ENCODE measurements at regions not wholly inside any gene's neighbourhood (a gene's known extent, or its start where the extent isn't known, plus 50 kb on each side); places are given as distances from the start of the nearest gene placed in this dataset.

- Histone ChIP-seq H3K9me3 (ENCODE audit: control insufficient read depth in 1 of 2, insufficient read depth in 1 of 2, low read depth in 1 of 2, low read length in 2 of 2) (no peaks in the 10 kb centered on the region), H3K4me1 (ENCODE audit: control insufficient read depth in 1 of 2, insufficient read depth in 2 of 2, low read length in 2 of 2) (no peaks in the 10 kb centered on the region), H4K20me1 (ENCODE audit: insufficient read depth) (no peaks in the 10 kb centered on the region), H3K36me3 (ENCODE audit: control insufficient read depth in 1 of 2, insufficient read depth in 2 of 2, low read length in 2 of 2) (no peaks in the 10 kb centered on the region), H3K27me3 (ENCODE audit: insufficient read depth, low read length) (no peaks in the 10 kb centered on the region), H3K4me2 (ENCODE audit: low read length) (no peak overlapping the region), H3K79me2 (ENCODE audit: insufficient read depth, low read length) (no peaks in the 10 kb centered on the region), H3K4me3 (replicated peaks in 1 of 2; ENCODE audit: low read depth in 1 of 2, low read length in 2 of 2) (no peak overlapping the region), H3K27ac (ENCODE audit: low read depth, low read length) (no peak overlapping the region), H3K9me2 (ENCODE audit: insufficient read depth) (no peaks in the 10 kb centered on the region), H2AFZ (ENCODE audit: low read depth, low read length, poor library complexity, severe bottlenecking) (no peak overlapping the region), H3K9ac (ENCODE audit: low read length) (no peak overlapping the region)
- intact Hi-C loops (cut with micrococcal nuclease), result no loop called here
- BruUV-seq (replicated peaks), result no TSS peak
- ChIA-PET POLR2A (no interaction called here), CTCF (interaction anchor here (1.2 to 1.8 kb wide), 2 partner anchors 11 to 696 kb away, joined by 4 read pairs; no protein-coding TSS in a partner anchor), RAD21 (ENCODE audit: low non-redundant PET in 1 of 2, low total read pairs in 2 of 2, uncharacterized antibody in 2 of 2, unreplicated experiment in 2 of 2) (no interaction called here)
- peak; percentile 74 for ATAC-seq
- no peak for DNase-seq (ENCODE audit: low read depth, low spot score)
- TF ChIP-seq TCF7L2 (IDR thresholded peaks at IDR 0.05; ENCODE audit: borderline replicate concordance, extremely low read depth, insufficient read depth, insufficient read length) (no peak), CTCF (IDR thresholded peaks at IDR 0.05 in 2 of 3, conservative IDR thresholded peaks at IDR 0.05 in 1 of 3; ENCODE audit: borderline replicate concordance in 1 of 3, insufficient read depth in 1 of 3, low read depth in 2 of 3, low read length in 2 of 3) (peak in 2 of 3 experiments; percentile 42 to 63; a peak in 4 of 6 replicates)
Observed at GRCh38 chr4:178275671-178276360, 833.6 kb upstream of the AGA start.

- TF ChIP-seq ATF3 (IDR thresholded peaks at IDR 0.05), result no peak
- no peak for TF ChIP-seq POLR2A (IDR thresholded peaks at IDR 0.05; ENCODE audit: borderline replicate concordance, extremely low read depth, insufficient read depth, insufficient read length)
- no peak for TF ChIP-seq EZH2phosphoT487 (IDR thresholded peaks at IDR 0.05; ENCODE audit: borderline replicate concordance)
- TF ChIP-seq ZBTB33 (IDR thresholded peaks at IDR 0.05; ENCODE audit: extremely low read depth, insufficient replicate concordance, low read length), result no peak
- no peak for TF ChIP-seq YY1 (IDR thresholded peaks at IDR 0.05; ENCODE audit: extremely low read depth, insufficient replicate concordance, low read depth, low read length)
- TF ChIP-seq MAX (IDR thresholded peaks at IDR 0.05), result no peak
- no peak for TF ChIP-seq FOSL1 (IDR thresholded peaks at IDR 0.05; ENCODE audit: low read depth)
- TF ChIP-seq ELF1 (IDR thresholded peaks at IDR 0.05; ENCODE audit: borderline replicate concordance, low read depth), result no peak
- no peak for TF ChIP-seq CEBPB (IDR thresholded peaks at IDR 0.05; ENCODE audit: low read depth)
- TF ChIP-seq RAD21 (IDR thresholded peaks at IDR 0.05; ENCODE audit: low read depth), result no peak
- no peak for TF ChIP-seq EGR1 (IDR thresholded peaks at IDR 0.05; ENCODE audit: low read depth)
- TF ChIP-seq ZNF274 (IDR thresholded peaks at IDR 0.05; ENCODE audit: low read depth, low read length), result no peak
- no peak for TF ChIP-seq SP1 (IDR thresholded peaks at IDR 0.05; ENCODE audit: low read depth)
- no peak for TF ChIP-seq EZH2 (IDR thresholded peaks at IDR 0.05)
- no peak for TF ChIP-seq JUND (IDR thresholded peaks at IDR 0.05)
- TF ChIP-seq ZFX (IDR thresholded peaks at IDR 0.05), result no peak
- DNase-seq (ENCODE audit: low read depth, low spot score), result no peak
- POLR2A ChIA-PET, result no interaction called here
Observed at GRCh38 chr4:178280362-178280761, 838.1 kb upstream of the AGA start.

More at GRCh38 chr4:178280362-178280761, 838.1 kb upstream of the AGA start:
- no TSS peak for BruUV-seq (replicated peaks)
- H2AFZ ChIP-seq (ENCODE audit: low read depth, low read length, poor library complexity, severe bottlenecking), result no peak overlapping the region
- H3K9ac ChIP-seq (ENCODE audit: low read length), result no peak overlapping the region
- no peak for ATAC-seq
- H3K9me2 ChIP-seq (ENCODE audit: insufficient read depth), result no peaks in the 10 kb centered on the region
- no peaks in the 10 kb centered on the region for H3K79me2 ChIP-seq (ENCODE audit: insufficient read depth, low read length)
- ChIA-PET CTCF (no interaction called here), RAD21 (ENCODE audit: low non-redundant PET in 1 of 2, low total read pairs in 2 of 2, uncharacterized antibody in 2 of 2, unreplicated experiment in 2 of 2) (no interaction called here)
- no peaks in the 10 kb centered on the region for H4K20me1 ChIP-seq (ENCODE audit: insufficient read depth)
- H3K4me2 ChIP-seq (ENCODE audit: low read length), result no peak overlapping the region
- no peaks in the 10 kb centered on the region for H3K36me3 ChIP-seq (ENCODE audit: control insufficient read depth in 1 of 2, insufficient read depth in 2 of 2, low read length in 2 of 2)
- H3K4me1 ChIP-seq (ENCODE audit: control insufficient read depth in 1 of 2, insufficient read depth in 2 of 2, low read length in 2 of 2), result no peaks in the 10 kb centered on the region
- H3K27ac ChIP-seq (ENCODE audit: low read depth, low read length), result no peak overlapping the region
- no peaks in the 10 kb centered on the region for H3K9me3 ChIP-seq (ENCODE audit: control insufficient read depth in 1 of 2, insufficient read depth in 1 of 2, low read depth in 1 of 2, low read length in 2 of 2)
- H3K27me3 ChIP-seq (ENCODE audit: insufficient read depth, low read length), result no peaks in the 10 kb centered on the region
- no peak overlapping the region for H3K4me3 ChIP-seq (replicated peaks in 1 of 2; ENCODE audit: low read depth in 1 of 2, low read length in 2 of 2)
- intact Hi-C loops (cut with micrococcal nuclease), result no loop called here

All from HCT116 (cell line).